GM18520 (cell line): ENCODE measurements at regions not wholly inside any gene's neighbourhood (a gene's known extent, or its start where the extent isn't known, plus 50 kb on each side); places are given as distances from the start of the nearest gene placed in this dataset.
"Not testable (repeated sequence)": the region's sequence is repeated elsewhere in the genome, so short reads cannot be mapped to it uniquely, and the experiment has no call there.

Experiments
- ATAC-seq: cut with Tn5 transposase; IDR thresholded peaks from one replicate; pipeline ENCODE4 v1.9.1; 2021; ENCODE audit not compliant: unreplicated experiment

- no peak for ATAC-seq
These were observed 130.4 kb upstream of the PODXL start for GRCh38 chr7:131686833-131687232.

GRCh38 chr7:131683536-131684125, 127.2 kb upstream of the PODXL start:
- ATAC-seq: no peak

GRCh38 chr7:131681961-131682360, 125.5 kb upstream of the PODXL start:
- ATAC-seq: no peak

GRCh38 chr7:131679071-131679470, 122.6 kb upstream of the PODXL start:
- ATAC-seq: not testable (repeated sequence)

- not testable (repeated sequence) for ATAC-seq
These were observed 120.4 kb upstream of the PODXL start for GRCh38 chr7:131676850-131677249.

GRCh38 chr7:131674131-131674530, 117.7 kb upstream of the PODXL start:
- no peak for ATAC-seq

- ATAC-seq: no peak
These were observed 117.1 kb upstream of the PODXL start for GRCh38 chr7:131673576-131673975.

- no peak for ATAC-seq
These were observed 114.0 kb upstream of the PODXL start for GRCh38 chr7:131670406-131670805.

GRCh38 chr7:131667699-131668098, 111.3 kb upstream of the PODXL start:
- no peak for ATAC-seq

- no peak for ATAC-seq
These were observed 108.6 kb upstream of the PODXL start for GRCh38 chr7:131665021-131665420.

- no peak for ATAC-seq
These were observed 108.1 kb upstream of the PODXL start for GRCh38 chr7:131664570-131664969.

- ATAC-seq: not testable (repeated sequence)
These were observed 106.0 kb upstream of the PODXL start for GRCh38 chr7:131662301-131662873.

- ATAC-seq: no peak
These were observed 101.5 kb upstream of the PODXL start for GRCh38 chr7:131657881-131658280.

GRCh38 chr7:131656980-131657723, 100.7 kb upstream of the PODXL start:
- no peak for ATAC-seq

- no peak for ATAC-seq
These were observed 99.4 kb upstream of the PODXL start for GRCh38 chr7:131655866-131656265.

GRCh38 chr7:131655447-131655846, 99.0 kb upstream of the PODXL start:
- no peak for ATAC-seq

- ATAC-seq: no peak
These were observed 98.4 kb upstream of the PODXL start for GRCh38 chr7:131654668-131655326.

GRCh38 chr7:131654249-131654558, 97.8 kb upstream of the PODXL start:
- ATAC-seq: no peak

GRCh38 chr7:131653418-131654248, 97.2 kb upstream of the PODXL start:
- no peak for ATAC-seq

- no peak for ATAC-seq
These were observed 96.5 kb upstream of the PODXL start for GRCh38 chr7:131652934-131653333.

GRCh38 chr7:131652194-131652593, 95.8 kb upstream of the PODXL start:
- no peak for ATAC-seq
